Esophagus squamous epithelium (tissue), 4 donors: ENCODE measurements at regions not wholly inside any gene's neighbourhood (a gene's known extent, or its start where the extent isn't known, plus 50 kb on each side); places are given as distances from the start of the nearest gene placed in this dataset.

Source experiments
- CTCF ChIP-seq, 6 experiments: fragments of 450-650 bp in 4 of 6; fragments of 200-600 bp in 2 of 6; sonication (generic) in 2 of 6; IDR thresholded peaks; one replicate each; pipeline ENCODE4 v1.5.1; 2016 to 2019; ENCODE audit warnings: antibody characterized with exemption in 6 of 6, mild to moderate bottlenecking in 4 of 6, moderate library complexity in 4 of 6
- POLR2A ChIP-seq, 4 donors: fragments of 450-650 bp; IDR thresholded peaks; one replicate each; pipeline ENCODE4 v1.6.1; 2017; ENCODE audit warnings: antibody characterized with exemption in 4 of 4, mild to moderate bottlenecking in 4 of 4, moderate library complexity in 3 of 4

GRCh38 chr2:21590026-21590690 is 466.4 kb downstream of the TDRD15 start:
- TF ChIP-seq CTCF (IDR thresholded peaks at IDR 0.05) (no peak), POLR2A (IDR thresholded peaks at IDR 0.05) (no peak)
